OCI-LY7 (cell line): ENCODE measurements at regions not wholly inside any gene's neighbourhood (a gene's known extent, or its start where the extent isn't known, plus 50 kb on each side); places are given as distances from the start of the nearest gene placed in this dataset.

Source experiments
- BruUV-seq: library from RNA; stranded (reverse); fragments of 400-500 nt; replicated peaks from 2 replicates; lab custom pipeline; 2021; lab: Mats Ljungman, UMichigan
- CTCF ChIA-PET: fragments of 300-600 bp; sonication (Branson Sonifier 250); formaldehyde crosslinking; loops from one replicate; lab custom pipeline; 2022; ENCODE audit warnings: antibody characterized with exemption; ENCODE audit not compliant: unreplicated experiment; lab: Charles Lee
- POLR2A ChIA-PET: fragments of 300-600 bp; sonication (Branson Sonifier 250); formaldehyde crosslinking; loops from one replicate; lab custom pipeline; 2022; ENCODE audit warnings: antibody characterized with exemption; lab: Charles Lee
- DNase-seq: peaks from one replicate; pipeline ENCODE4 v3.0.0-alpha.2; 2015; ENCODE audit warnings: low spot score
- H2AFZ ChIP-seq: fragments of 200-600 bp; sonication (generic), shearing (Covaris generic); 2 replicates; pipeline ENCODE4 v1.6.1; 2014; ENCODE audit warnings: mild to moderate bottlenecking, antibody characterized with exemption, low read length, moderate library complexity
- H3K27ac ChIP-seq: fragments of 200-600 bp; sonication (generic); 2 replicates; pipeline ENCODE4 v1.5.1; 2014; ENCODE audit warnings: mixed run types, low read depth, mild to moderate bottlenecking, moderate library complexity, low read length, inconsistent platforms; ENCODE audit not compliant: poor library complexity, severe bottlenecking
- H3K36me3 ChIP-seq: fragments of 200-600 bp; sonication (generic); 2 replicates; pipeline ENCODE4 v1.6.1; 2014; ENCODE audit warnings: mild to moderate bottlenecking, antibody characterized with exemption, low read length, moderate library complexity, mixed read lengths; ENCODE audit not compliant: insufficient read depth
- H3K4me1 ChIP-seq: fragments of 200-600 bp; sonication (generic); 2 replicates; pipeline ENCODE4 v1.5.1; 2014; ENCODE audit warnings: mild to moderate bottlenecking, low read length; ENCODE audit not compliant: insufficient read depth, poor library complexity, severe bottlenecking
- H3K4me2 ChIP-seq: fragments of 200-600 bp; sonication (generic); 2 replicates; pipeline ENCODE4 v1.6.1; 2014; ENCODE audit warnings: mild to moderate bottlenecking, low read length
- H3K4me3 ChIP-seq: fragments of 200-600 bp; sonication (generic); 2 replicates; pipeline ENCODE4 v1.5.1; 2014; ENCODE audit warnings: mild to moderate bottlenecking, low read depth, low read length; ENCODE audit not compliant: poor library complexity, severe bottlenecking
- H3K79me2 ChIP-seq: fragments of 200-600 bp; sonication (generic); 2 replicates; pipeline ENCODE4 v1.6.1; 2016; ENCODE audit warnings: low read depth, mild to moderate bottlenecking, low read length, moderate library complexity, mixed read lengths; ENCODE audit not compliant: insufficient read depth
- H3K9me2 ChIP-seq: fragments of 200-600 bp; sonication (generic); 2 replicates; pipeline ENCODE4 v1.6.1; 2016; ENCODE audit warnings: mild to moderate bottlenecking, low read length, mixed read lengths; ENCODE audit not compliant: insufficient read depth
- H3K9me3 ChIP-seq: fragments of 200-600 bp; sonication (generic); 2 replicates; pipeline ENCODE4 v1.6.1; 2014; ENCODE audit warnings: mild to moderate bottlenecking, mixed run types, low read length, mixed read lengths
- H4K20me1 ChIP-seq: fragments of 200-600 bp; sonication (generic); 2 replicates; pipeline ENCODE4 v1.6.1; 2014; ENCODE audit warnings: mild to moderate bottlenecking, antibody characterized with exemption, low read length, moderate library complexity, mixed read lengths; ENCODE audit not compliant: insufficient read depth
- CTCF ChIP-seq: fragments of 200-600 bp; sonication (generic); conservative IDR thresholded peaks from 2 replicates; pipeline ENCODE4 v1.5.1; 2014; ENCODE audit warnings: mild to moderate bottlenecking, antibody characterized with exemption, low read length, moderate library complexity, mixed read lengths
- EZH2phosphoT487 ChIP-seq: fragments of 200-600 bp; sonication (generic); IDR thresholded peaks from 2 replicates; pipeline ENCODE4 v1.6.1; 2018; ENCODE audit warnings: low read depth, borderline replicate concordance, mild to moderate bottlenecking, mixed run types, antibody characterized with exemption, low read length, moderate library complexity, mixed read lengths
- intact Hi-C: fragments of 100-400 bp; cut with micrococcal nuclease; formaldehyde crosslinking; loops from one replicate; pipeline ENCODE4 v1.10.0; 2022; ENCODE audit not compliant: unreplicated experiment

- no peak for DNase-seq
- no peak overlapping the region for H3K27ac ChIP-seq
- CTCF ChIA-PET, result no interaction called here
Observed at GRCh38 chr13:109276261-109276660, 510.1 kb downstream of the IRS2 start.

GRCh38 chr13:109275852-109276251 is 510.5 kb downstream of the IRS2 start:
- H3K4me3 ChIP-seq, result no peak overlapping the region

More at GRCh38 chr13:109276261-109276660, 510.1 kb downstream of the IRS2 start:
- Histone ChIP-seq H3K79me2 (no peaks in the 10 kb centered on the region), H3K9me3 (no peaks in the 10 kb centered on the region), H2AFZ (no peak overlapping the region), H4K20me1 (no peaks in the 10 kb centered on the region), H3K9me2 (no peaks in the 10 kb centered on the region), H3K4me3 (no peak overlapping the region), H3K4me1 (no peaks in the 10 kb centered on the region), H3K4me2 (no peak overlapping the region), H3K36me3 (no peaks in the 10 kb centered on the region)
- BruUV-seq, result no TSS peak
- TF ChIP-seq CTCF, result no peak
- no peak for TF ChIP-seq EZH2phosphoT487
- POLR2A ChIA-PET, result no interaction called here
- intact Hi-C loops, result no loop called here

More at GRCh38 chr13:109275852-109276251, 510.5 kb downstream of the IRS2 start:
- H4K20me1 ChIP-seq, result no peaks in the 10 kb centered on the region
- DNase-seq, result peak; percentile 5
- no peak overlapping the region for H2AFZ ChIP-seq
- no peak overlapping the region for H3K4me2 ChIP-seq
- H3K79me2 ChIP-seq, result no peaks in the 10 kb centered on the region
- no TSS peak for BruUV-seq
- H3K27ac ChIP-seq, result no peak overlapping the region
- H3K4me1 ChIP-seq, result no peaks in the 10 kb centered on the region
- no peaks in the 10 kb centered on the region for H3K36me3 ChIP-seq
- ChIA-PET CTCF (no interaction called here), POLR2A (no interaction called here)
- no peak for TF ChIP-seq EZH2phosphoT487
- 0 out of 2 replicates have a peak, but pooled peaks have one; percentile 20 for TF ChIP-seq CTCF
- intact Hi-C loops, result no loop called here
- H3K9me3 ChIP-seq, result no peaks in the 10 kb centered on the region
- H3K9me2 ChIP-seq, result no peaks in the 10 kb centered on the region
